Colon (tissue), 2 donors: ENCODE measurements at regions not wholly inside any gene's neighbourhood (a gene's known extent, or its start where the extent isn't known, plus 50 kb on each side); places are given as distances from the start of the nearest gene placed in this dataset.
A peak's percentile ranks its signal among the peaks of the same experiment; 100 is the strongest.

Experiments used
- FAIRE-seq: peaks from 2 replicates; lab custom pipeline; 2012; peaks lifted over from hg19 to GRCh38; lab: Jason Lieb, UNC
- donor health status: control.
- donor health status: control.

GRCh38 chr4:184575306-184575705, 73.9 kb downstream of the CASP3 start:
- no peak for FAIRE-seq

- no peak for FAIRE-seq
Measured at GRCh38 chr4:184574861-184575260, 74.4 kb downstream of the CASP3 start.

DNA sequence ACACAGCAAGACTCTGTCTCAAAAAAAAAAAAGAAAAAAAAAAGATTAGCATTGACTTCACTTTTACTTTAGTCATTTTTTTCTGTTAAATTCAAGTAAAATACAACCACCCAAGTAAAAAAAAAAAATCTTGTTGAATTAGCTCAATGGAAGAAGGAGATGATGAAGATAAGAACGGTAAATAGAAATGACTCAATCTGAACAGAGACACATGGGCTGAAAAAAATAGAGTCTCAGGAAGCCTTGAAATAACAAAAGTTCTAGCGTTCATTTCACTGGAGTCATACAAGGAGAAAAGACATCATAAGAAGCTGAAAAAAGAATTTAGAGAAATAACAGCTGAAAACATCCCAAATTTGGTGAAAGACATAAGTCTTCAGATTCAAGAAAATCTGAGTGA, 75.5 kb downstream of the CASP3 start:
- no peak for FAIRE-seq

- FAIRE-seq = no peak
Measured at GRCh38 chr4:184568770-184569169, 80.5 kb downstream of the CASP3 start.

DNA sequence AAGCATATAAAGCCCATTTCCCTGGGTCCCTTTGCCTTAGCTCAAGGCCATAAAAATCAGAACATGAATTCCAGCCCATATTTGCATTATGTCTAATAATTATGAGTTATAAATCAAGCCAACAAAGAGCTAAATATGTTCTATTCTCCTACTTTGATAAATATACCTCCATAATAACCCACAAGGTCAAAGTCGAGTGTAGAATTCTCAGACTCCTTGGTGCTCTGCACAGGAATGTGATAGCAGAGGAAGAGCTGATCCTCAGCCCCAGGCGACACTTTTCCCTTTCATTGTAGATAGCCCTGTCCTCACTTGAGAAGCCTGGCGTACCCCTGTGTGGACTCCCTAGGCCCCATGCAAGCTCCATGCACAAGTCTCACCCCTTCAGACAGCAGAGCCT, 85.6 kb downstream of the CASP3 start:
- FAIRE-seq = no peak

GRCh38 chr4:184558996-184559395, 84.6 kb upstream of the IRF2 start:
- FAIRE-seq = no peak

DNA sequence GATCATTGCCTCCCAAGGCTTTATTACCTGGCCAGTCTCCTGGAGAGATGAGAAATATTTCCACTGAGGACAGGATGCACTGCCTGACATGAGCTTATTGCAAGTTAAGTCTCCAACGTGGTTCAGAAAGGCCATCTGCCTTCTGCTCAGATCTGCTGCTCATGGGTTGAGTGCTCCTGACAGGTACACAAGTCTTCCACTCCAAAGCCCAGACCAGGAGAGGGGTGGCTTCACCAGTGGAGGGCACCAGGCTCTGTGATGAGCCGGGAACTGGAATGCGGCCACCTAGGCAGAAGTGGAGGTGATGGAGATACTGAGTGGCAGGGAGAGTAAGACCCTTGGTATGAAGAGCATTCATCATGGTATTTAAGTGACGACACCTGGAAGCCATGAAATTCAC, 79.5 kb upstream of the IRF2 start:
- no peak for FAIRE-seq

DNA sequence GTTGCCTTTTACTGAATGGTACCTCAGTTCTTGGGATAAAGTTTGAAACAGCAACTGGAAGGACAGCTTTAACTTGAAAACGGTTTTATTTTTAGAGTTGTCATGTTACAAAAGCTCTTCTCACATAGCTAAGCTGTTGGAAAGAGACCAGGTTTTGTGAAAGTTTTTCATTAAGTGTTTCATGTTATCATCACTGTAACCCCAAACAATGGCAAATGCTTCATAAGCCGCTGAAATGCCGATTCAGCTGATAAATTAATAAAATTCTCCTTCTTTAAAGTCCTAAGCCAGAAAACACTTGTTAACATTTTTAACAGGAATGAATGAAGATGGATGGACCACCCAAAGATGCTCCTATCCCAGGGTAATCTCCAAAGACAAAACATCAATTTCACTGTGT, 76.1 kb upstream of the IRF2 start:
- no peak for FAIRE-seq

DNA sequence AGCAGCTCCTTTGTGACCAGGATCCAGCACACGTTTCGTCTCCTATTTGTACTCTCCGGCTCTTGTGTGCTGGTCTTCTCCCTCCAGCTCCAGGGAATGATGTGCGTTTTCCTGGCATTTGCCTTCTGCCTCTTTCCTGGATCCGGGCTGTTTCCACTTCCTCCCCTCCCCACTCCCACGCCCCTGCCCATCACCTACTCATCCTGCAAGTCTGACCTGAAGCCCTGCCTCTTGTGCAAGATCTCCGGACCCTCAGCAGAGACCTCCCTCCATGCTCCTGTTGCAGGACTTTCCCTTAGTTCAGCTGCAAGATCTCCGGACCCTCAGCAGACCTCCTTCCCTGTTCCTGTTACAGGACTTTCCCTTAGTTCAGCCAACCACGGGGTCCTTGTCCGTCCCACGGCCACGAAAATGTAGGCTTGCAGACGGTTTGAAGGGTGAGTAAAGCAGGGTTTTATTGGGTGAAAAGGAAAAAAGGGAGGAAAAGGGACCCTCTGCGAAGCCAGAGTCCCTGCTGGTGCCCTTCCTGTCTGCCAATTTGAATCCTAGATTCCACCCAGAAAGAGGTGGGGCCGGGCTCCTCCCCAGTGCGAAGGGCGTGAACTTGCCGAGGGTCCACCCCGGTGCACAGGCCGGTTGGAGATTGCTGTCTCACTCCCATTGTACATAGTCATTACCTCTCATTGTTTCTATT, 74.4 kb upstream of the IRF2 start:
- FAIRE-seq = no peak

DNA sequence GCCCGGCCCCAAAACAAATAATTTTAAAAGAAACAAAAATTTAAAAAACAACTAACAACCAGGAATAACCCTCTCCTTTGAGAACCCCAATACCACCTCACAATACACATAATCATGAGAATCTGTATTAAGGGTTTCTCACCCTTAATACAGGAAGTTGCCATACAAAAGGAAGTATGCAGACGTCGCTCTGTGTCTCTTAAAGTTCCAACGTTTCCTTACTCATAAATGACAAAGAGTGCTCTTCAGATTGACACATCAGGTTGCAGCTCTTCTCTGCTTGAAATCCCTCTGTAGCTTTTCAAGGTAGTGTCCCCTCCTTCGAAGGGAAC, 73.9 kb upstream of the IRF2 start:
- FAIRE-seq = no peak

GRCh38 chr4:184544788-184545409, 70.5 kb upstream of the IRF2 start:
- no peak for FAIRE-seq

- FAIRE-seq = no peak
Measured at GRCh38 chr4:184541907-184542306, 67.6 kb upstream of the IRF2 start.

GRCh38 chr4:184540307-184540706, 66.0 kb upstream of the IRF2 start:
- FAIRE-seq = peak; percentile 49

GRCh38 chr4:184538023-184538599, 63.8 kb upstream of the IRF2 start:
- peak; percentile 86 for FAIRE-seq

DNA sequence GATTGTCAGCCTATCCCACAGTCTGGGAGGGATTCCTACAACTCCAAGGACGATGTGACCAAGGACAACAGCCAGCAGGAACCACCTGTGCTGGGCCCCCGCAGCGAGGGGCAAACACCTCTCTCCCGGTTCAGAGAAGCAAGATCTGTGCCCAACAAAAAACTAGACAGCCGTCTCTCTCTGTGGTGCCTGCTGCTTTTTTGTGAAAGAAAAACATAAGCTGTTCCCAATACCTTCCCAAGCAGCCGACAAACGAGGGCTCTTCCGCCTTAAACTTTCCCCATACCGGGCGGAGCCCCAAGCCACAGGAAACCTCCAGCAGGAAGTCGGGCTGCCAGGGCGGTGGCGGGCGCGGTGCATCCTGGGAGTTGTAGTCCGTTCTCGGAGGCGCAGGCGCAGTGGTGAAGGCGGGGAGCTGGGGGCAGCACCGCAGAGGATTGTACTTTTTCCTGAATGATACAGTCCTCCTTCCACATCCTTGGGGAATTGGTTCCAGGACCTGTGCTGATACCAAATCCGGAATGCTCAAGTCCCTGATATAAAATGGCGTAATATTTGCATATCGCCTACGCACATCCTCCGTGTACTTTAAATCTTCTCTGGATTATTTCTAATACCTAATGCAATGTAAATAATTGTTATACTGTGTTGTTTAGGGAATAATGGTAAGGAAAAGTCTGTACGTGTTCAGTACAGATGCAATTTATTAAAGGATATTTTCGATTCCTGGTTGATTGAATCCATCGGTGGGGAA, 63.1 kb upstream of the IRF2 start:
- no peak for FAIRE-seq

DNA sequence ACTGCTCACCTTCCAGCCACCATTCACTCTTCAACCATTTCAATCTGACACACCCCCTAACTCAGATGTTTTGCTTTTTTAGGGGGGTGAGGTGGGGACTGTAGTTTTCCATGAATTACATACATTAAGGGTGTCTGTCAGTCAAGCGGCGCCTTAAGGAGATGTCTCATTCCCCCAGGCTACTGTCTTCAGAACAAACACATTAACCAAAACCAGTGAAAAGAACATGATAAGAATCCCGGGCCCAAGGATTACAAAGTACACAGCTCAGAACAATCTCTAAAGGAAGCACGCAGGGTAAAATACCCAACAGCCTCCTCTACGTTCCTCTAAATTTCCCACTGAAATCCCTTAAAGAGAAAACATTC, 62.5 kb upstream of the IRF2 start:
- no peak for FAIRE-seq

DNA sequence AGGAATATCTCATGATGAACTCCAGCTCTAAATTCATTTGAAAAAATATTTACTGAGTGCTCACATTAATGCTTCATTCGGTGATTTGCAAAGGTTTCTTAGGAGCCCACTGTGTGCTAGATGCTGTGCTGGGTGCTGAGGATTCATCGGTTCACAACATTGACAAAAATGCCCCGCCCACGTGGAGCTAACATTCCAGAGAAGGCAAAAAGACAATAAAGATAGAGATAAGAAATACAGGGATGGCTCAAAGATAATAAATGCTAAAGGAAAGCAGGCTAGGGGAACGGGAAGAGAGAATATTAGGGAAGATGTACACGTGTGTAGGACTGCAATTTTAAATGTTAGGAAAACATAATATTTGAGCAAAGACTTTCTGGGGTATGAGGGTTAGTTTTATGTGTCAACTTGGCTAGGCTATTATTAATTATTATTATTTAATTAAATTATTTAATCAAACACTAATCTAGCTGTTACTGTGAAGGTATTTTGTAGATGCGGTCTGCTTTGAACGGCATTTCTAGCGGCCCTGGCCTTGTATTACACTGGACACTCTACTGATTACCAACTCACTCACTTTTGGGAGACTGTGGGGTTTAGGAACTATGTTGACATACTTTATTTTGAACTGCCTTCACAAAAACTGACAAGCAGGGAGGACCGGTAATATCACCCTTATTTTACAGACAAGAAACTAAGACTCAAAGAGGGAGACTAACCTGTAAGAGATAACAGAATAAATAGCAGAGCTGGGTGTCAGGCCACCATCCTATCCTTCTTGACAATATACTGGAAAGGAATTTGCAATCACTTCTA, 61.9 kb upstream of the IRF2 start:
- no peak for FAIRE-seq

DNA sequence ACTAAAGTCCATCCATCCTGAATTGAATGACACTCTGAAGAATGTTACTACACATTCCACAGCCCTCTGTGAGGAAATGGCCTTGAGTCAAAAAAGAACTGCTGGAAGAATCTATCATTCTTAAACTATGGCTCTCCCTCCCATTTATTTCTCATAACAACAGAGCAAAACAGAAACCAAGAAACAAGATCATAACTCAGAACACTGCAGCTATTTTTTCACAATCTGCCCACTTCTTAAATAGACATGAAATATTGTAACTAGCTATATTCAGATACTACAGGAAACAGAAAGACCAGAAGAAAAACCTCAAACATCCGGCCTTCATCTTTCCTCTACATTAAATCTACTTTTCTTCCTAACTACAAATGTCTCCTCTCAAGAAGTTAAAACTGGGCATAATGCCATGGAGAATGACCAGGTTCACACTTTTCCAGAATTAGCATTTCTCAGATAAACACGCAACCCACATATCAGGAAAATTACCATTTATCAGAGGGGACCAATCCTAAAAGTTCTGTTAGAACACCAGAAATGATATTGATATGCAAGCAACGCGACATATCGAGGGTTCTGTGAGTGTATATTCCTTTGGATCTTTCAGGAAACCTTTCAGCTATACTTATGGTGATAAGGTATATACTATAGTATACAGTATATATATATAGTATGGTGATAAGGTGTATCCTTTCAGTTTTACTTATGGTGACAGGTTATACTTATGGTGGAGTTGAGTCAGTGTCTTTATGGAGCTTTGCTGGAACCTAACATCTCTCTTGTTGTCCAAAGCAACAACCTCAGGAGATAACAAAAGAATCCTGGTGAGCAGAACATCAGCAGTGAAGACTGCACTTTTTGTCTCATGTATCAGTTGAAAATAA, 60.4 kb upstream of the IRF2 start:
- no peak for FAIRE-seq

DNA sequence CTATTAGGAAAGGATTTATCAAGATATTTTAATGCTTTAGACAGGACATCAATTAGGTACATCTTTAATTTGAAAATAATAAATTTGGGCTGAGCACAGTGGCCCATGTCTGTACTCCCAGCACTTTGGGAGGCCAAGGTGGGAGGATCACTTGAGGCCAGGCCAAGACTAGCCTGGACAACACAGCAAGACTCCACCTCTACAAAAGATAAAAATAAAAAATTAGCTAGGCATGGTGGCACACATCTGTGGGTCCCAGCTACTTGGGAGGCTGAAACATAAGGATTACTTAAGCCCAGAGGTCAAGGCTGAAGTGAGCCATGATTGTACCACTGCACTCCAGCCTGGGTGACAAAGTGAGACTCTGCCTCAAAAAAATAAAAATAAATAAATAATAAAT, 59.6 kb upstream of the IRF2 start:
- no peak for FAIRE-seq

GRCh38 chr4:184531008-184531407, 56.7 kb upstream of the IRF2 start:
- no peak for FAIRE-seq

DNA sequence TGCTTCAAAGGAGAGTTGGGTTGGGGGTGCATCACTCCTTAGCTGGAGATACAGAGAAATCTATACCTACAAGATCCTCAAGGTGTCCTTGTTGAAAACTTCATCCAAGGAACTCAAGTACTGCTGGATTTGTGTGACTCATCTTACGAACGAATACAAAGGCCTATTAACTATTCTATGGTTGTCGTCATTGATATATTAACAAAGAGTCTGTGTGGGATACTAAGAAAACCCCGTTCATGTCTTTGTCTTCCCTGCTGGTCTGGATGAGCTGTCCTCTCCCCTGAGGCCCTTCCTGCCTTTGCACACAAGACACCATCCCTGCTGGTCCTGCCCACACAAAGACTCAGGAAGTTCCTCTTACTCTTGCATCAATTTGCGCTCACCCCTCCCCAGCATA, 54.9 kb upstream of the IRF2 start:
- no peak for FAIRE-seq

DNA sequence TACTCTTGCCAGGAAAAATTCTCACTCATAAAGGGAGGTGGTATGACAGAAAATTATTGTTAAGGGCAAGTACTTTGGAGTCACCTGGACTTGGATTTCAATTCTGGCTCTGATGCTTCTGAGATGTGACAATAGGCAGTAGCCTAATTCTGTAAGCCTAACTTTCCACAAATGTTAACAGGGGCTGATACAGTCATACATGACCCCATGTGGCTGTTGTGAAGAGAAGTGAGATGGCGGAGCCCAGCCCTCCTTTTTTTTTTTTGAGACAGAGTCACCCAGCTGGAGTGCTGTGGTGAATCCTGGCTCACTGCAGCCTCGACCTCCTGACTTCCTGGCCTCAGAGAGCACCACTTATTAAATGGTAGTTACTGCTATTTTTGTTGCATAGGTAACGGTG, 54.4 kb upstream of the IRF2 start:
- FAIRE-seq = no peak
